Astrocyte of the cerebellum (primary cell): ENCODE measurements at regions not wholly inside any gene's neighbourhood (a gene's known extent, or its start where the extent isn't known, plus 50 kb on each side); places are given as distances from the start of the nearest gene placed in this dataset.

Source experiments
- DNase-seq: peaks from one replicate; pipeline ENCODE4 v3.0.0-alpha.2; 2011; ENCODE audit warnings: low read depth
- H3K4me3 ChIP-seq: 2 replicates; pipeline ENCODE4 v1.5.1; 2011; ENCODE audit warnings: mild to moderate bottlenecking, low read depth, low read length, moderate library complexity
- CTCF ChIP-seq: IDR thresholded peaks from 2 replicates; pipeline ENCODE4 v1.5.1; 2012; ENCODE audit warnings: low read length, low read depth, moderate library complexity, mild to moderate bottlenecking; ENCODE audit errors: missing control alignments
- in situ Hi-C: cut with HindIII; loops from 2 replicates; pipeline ENCODE4 v1.10.0; 2017; ENCODE audit warnings: low sequenced_read_pairs

- TF ChIP-seq CTCF: no peak
- DNase-seq: no peak
- in situ Hi-C loops: no loop called here
- no peak overlapping the region for H3K4me3 ChIP-seq
These were observed 424.4 kb downstream of the DAD1 start for GRCh38 chr14:22164616-22165015.

- no peak for DNase-seq
- no peak overlapping the region for H3K4me3 ChIP-seq
- in situ Hi-C loops: no loop called here
- TF ChIP-seq CTCF: no peak
These were observed 426.0 kb downstream of the DAD1 start for GRCh38 chr14:22163051-22163450.

GRCh38 chr14:22159957-22160356 is 429.1 kb downstream of the DAD1 start:
- no peak for DNase-seq
- no peak overlapping the region for H3K4me3 ChIP-seq
- in situ Hi-C loops: no loop called here
- TF ChIP-seq CTCF: no peak

- TF ChIP-seq CTCF: no peak
- H3K4me3 ChIP-seq: no peak overlapping the region
- in situ Hi-C loops: no loop called here
- DNase-seq: peak; percentile 8
These were observed 429.9 kb downstream of the DAD1 start for GRCh38 chr14:22159099-22159498.

GRCh38 chr14:22158560-22158959 is 430.5 kb downstream of the DAD1 start:
- in situ Hi-C loops: no loop called here
- TF ChIP-seq CTCF: no peak
- H3K4me3 ChIP-seq: no peak overlapping the region
- DNase-seq: no peak

GRCh38 chr14:22155571-22155970 is 433.5 kb downstream of the DAD1 start:
- no peak for TF ChIP-seq CTCF
- in situ Hi-C loops: no loop called here
- no peak overlapping the region for H3K4me3 ChIP-seq
- no peak for DNase-seq

- no peak for DNase-seq
- no peak overlapping the region for H3K4me3 ChIP-seq
- TF ChIP-seq CTCF: no peak
- in situ Hi-C loops: no loop called here
These were observed 436.1 kb downstream of the DAD1 start for GRCh38 chr14:22152903-22153302.
